ENCODE measurements at regions not wholly inside any gene's neighbourhood (a gene's known extent, or its start where the extent isn't known, plus 50 kb on each side); places are given as distances from the start of the nearest gene placed in this dataset.

GRCh38 chr7:9958486-9958885 is 1015.2 kb upstream of the PHF14 start:
- Histone ChIP-seq H4K20me1 (ENCODE audit: low read depth, low read length) (no peaks in the 10 kb centered on the region), H3K27ac (ENCODE audit: low read depth, low read length) (no peak overlapping the region), H3K4me3 (ENCODE audit: insufficient read depth, low read length, poor library complexity, severe bottlenecking) (no peak overlapping the region), H3K9ac (ENCODE audit: low read length) (no peak overlapping the region), H3K4me2 (ENCODE audit: low read depth, low read length, poor library complexity, severe bottlenecking) (no peak overlapping the region), H3K9me2 (replicated peaks; ENCODE audit: insufficient read depth, low read length) (no peaks in the 10 kb centered on the region), H3K9me3 (ENCODE audit: insufficient read depth, low read length) (no peaks in the 10 kb centered on the region), H2AFZ (ENCODE audit: low read depth, low read length, severe bottlenecking) (no peak overlapping the region), H3K36me3 (ENCODE audit: low read length) (no peaks in the 10 kb centered on the region), H3K27me3 (ENCODE audit: low read length) (no peaks in the 10 kb centered on the region), H3K79me2 (ENCODE audit: insufficient read depth, low read length) (no peaks in the 10 kb centered on the region), H3F3A (ENCODE audit: insufficient read depth) (no peaks in the 10 kb centered on the region)
- no peak for TF ChIP-seq EZH2phosphoT487 (conservative IDR thresholded peaks at IDR 0.05; ENCODE audit: low read length)
- TF ChIP-seq CTCF (IDR thresholded peaks at IDR 0.05; ENCODE audit: insufficient read depth, low read length, poor library complexity, severe bottlenecking), result no peak

GRCh38 chr7:9960460-9960859 is 1013.2 kb upstream of the PHF14 start:
- Histone ChIP-seq H2AFZ (ENCODE audit: low read depth, low read length, severe bottlenecking) (no peak overlapping the region), H4K20me1 (ENCODE audit: low read depth, low read length) (no peaks in the 10 kb centered on the region), H3K4me3 (ENCODE audit: insufficient read depth, low read length, poor library complexity, severe bottlenecking) (no peak overlapping the region), H3K36me3 (ENCODE audit: low read length) (no peaks in the 10 kb centered on the region), H3K9me2 (replicated peaks; ENCODE audit: insufficient read depth, low read length) (no peaks in the 10 kb centered on the region), H3K27me3 (ENCODE audit: low read length) (no peaks in the 10 kb centered on the region), H3K4me2 (ENCODE audit: low read depth, low read length, poor library complexity, severe bottlenecking) (no peak overlapping the region), H3K9me3 (ENCODE audit: insufficient read depth, low read length) (no peaks in the 10 kb centered on the region), H3K27ac (ENCODE audit: low read depth, low read length) (no peak overlapping the region), H3F3A (ENCODE audit: insufficient read depth) (no peaks in the 10 kb centered on the region), H3K9ac (ENCODE audit: low read length) (no peak overlapping the region), H3K79me2 (ENCODE audit: insufficient read depth, low read length) (no peaks in the 10 kb centered on the region)
- TF ChIP-seq CTCF (IDR thresholded peaks at IDR 0.05; ENCODE audit: insufficient read depth, low read length, poor library complexity, severe bottlenecking) (no peak), EZH2phosphoT487 (conservative IDR thresholded peaks at IDR 0.05; ENCODE audit: low read length) (no peak)

- Histone ChIP-seq H3K27me3 (ENCODE audit: low read length) (no peaks in the 10 kb centered on the region), H3K4me2 (ENCODE audit: low read depth, low read length, poor library complexity, severe bottlenecking) (no peak overlapping the region), H4K20me1 (ENCODE audit: low read depth, low read length) (no peaks in the 10 kb centered on the region), H3K4me3 (ENCODE audit: insufficient read depth, low read length, poor library complexity, severe bottlenecking) (no peak overlapping the region), H3K36me3 (ENCODE audit: low read length) (no peaks in the 10 kb centered on the region), H3K9me3 (ENCODE audit: insufficient read depth, low read length) (no peaks in the 10 kb centered on the region), H3K79me2 (ENCODE audit: insufficient read depth, low read length) (no peaks in the 10 kb centered on the region), H2AFZ (ENCODE audit: low read depth, low read length, severe bottlenecking) (no peak overlapping the region), H3F3A (ENCODE audit: insufficient read depth) (no peaks in the 10 kb centered on the region), H3K27ac (ENCODE audit: low read depth, low read length) (no peak overlapping the region), H3K9ac (ENCODE audit: low read length) (no peak overlapping the region), H3K9me2 (replicated peaks; ENCODE audit: insufficient read depth, low read length) (no peaks in the 10 kb centered on the region)
- no peak for TF ChIP-seq CTCF (IDR thresholded peaks at IDR 0.05; ENCODE audit: insufficient read depth, low read length, poor library complexity, severe bottlenecking)
- TF ChIP-seq EZH2phosphoT487 (conservative IDR thresholded peaks at IDR 0.05; ENCODE audit: low read length), result no peak
Measured at GRCh38 chr7:9961161-9961922, 1012.3 kb upstream of the PHF14 start.
